ENCODE measurements at regions not wholly inside any gene's neighbourhood (a gene's known extent, or its start where the extent isn't known, plus 50 kb on each side); places are given as distances from the start of the nearest gene placed in this dataset.

DNA sequence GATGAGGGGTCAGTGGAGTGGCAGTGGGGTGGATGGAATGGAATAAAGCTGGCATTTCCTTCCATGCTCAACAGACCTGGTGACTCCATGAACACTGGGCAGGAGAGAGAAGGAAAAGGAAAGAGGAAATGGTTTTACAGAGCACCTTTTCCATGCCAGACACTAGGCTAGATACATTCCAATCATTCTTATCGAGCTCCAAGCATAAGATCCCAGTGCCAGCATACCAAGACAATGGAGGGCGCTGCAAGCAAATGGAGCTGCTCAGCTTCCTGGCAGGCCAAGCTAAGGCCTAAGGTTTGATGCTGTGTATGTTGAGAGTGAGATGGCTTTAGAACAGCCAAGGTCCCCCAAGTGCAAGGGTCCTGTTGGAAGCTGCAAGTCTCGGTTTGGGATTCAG lies 113.2 kb downstream of the HSPH1 start:
- no peak for DNase-seq

DNA sequence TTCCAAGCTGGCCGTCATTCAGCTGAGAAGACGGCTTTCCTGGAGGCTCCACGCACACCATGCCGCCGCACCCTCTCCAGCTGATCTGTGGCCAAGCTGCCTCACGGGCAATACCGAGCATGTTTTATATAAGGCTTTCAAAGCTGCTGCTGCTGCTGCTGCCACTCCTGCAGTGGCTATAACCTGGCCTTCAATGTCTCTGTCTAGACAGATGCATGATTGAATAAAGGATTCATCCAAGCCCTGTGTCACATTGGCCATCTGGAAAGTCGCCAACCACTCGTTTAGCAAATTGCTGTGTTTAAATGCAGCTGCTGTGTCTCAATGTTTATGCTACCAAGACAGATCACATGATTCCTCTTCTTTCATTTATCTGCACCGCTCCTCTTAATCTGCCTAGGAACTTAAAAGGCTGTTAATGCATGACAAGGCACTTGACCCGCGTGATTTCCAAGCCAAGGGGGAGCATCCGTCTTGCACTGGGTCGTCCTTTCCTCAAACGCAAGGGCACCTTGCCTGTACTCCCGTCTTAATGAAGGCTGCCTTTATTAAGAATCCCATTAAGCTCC lies 114.3 kb downstream of the TEX26 start:
- DNase-seq = no peak

DNA sequence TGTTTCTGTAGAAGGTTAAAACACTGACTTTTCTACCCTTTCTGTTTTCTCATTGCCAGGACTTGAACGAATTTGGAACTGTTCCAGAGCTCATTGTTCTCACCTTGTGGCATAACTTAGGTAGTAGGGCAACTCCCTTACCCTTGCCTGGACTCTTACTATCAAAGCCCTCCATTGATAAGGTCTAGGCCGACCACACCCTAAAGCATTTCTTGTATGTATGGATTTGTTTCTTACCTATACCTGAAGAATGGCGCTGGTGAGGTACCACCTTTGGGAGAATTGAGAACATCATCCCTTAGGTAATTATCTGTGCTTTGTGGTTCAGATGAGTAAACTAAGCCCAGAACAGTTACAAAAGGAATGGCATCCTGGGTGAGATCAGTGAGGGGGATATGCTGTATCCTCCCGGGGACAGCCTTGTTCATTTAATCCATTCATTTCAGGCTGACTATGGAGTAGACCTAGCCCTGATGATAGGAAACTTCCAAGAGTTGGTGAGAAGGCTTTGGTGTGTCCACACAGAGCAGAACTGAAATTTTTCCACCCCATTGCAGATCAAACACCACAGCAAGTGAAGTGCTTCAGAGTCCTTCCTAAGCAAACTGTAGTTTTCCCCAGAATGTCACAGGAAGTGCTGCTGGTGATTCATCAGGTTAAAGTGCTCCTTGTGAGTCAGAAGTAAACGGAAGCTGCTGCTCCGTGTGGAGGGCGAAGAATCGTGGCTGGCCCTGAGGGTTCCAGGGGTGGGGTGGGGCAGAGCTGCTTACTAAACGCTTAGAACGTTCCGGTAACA lies 113.0 kb downstream of the TEX26 start:
- peak; percentile 63 for DNase-seq

DNA sequence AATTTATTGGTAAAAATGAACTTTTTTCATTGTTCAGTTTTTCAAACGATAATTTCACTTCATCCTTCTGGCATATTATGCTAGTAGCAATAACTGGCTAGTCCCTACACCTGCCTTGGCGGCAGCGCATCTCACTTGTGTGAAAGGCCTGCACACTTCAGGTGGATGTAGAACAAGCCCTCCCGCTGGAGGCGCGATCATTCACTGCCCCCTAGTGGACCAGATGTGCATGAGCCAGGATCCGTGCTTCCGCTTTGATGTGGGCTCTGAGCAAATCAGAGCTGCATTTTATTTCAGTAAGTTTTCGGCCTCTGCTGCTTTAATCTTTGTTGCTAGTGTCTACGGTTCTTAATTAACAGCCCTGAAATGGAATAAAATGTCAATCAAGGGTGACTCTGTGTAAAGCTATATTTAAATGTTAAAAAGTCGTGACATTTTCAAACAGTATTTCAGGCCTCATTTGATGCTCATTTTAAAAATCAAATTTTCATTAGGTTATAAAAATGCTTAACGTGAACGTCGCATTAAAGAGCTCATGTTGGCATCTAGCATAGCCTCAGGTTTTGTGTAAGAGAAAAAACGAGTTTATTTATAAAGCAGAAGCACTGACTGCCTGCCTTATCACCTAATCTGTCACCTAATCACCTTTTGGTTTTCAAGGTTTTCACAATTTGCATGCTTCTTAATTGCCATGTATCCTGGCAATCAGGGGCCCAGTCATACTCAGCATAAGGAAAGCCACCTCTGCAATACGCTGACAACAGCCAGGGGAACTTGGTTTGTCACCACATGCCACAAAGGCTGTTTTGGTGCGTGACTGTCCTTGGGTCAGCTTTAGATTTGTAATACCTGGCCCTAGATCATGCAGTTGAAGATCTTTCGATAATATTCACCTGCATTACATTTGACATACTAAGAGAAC lies 112.2 kb downstream of the TEX26 start:
- DNase-seq = peak; percentile 81

- no peak for DNase-seq
Measured at GRCh38 chr13:31043957-31044356, 111.5 kb downstream of the TEX26 start.

GRCh38 chr13:31042481-31043165 lies 110.2 kb downstream of the TEX26 start:
- no peak for DNase-seq

DNA sequence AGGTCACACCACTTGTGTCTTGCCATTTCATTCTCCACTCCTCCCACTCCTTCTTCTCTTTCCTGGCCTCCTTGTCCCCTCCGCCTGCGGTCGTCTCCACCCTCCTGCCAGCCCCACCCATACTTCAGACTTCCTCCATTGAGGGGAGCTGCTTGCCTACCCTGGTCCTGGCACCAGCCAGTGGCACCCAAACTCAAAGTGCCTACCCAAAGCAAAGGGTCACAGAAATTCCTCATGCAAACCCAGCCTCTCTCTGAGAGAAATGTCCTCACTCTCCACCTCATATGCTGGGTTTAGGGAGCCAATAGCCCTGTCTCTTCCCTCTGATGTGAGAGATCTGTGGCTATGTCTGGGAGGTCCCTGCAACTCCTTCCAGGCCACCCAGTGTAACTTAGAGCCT lies 109.6 kb downstream of the TEX26 start:
- DNase-seq = no peak

- no peak for DNase-seq
Measured at GRCh38 chr13:31038834-31039552, 106.5 kb downstream of the TEX26 start.

- no peak for DNase-seq
Measured at GRCh38 chr13:31037874-31038500, 105.5 kb downstream of the TEX26 start.

- no peak for DNase-seq
Measured at GRCh38 chr13:31036731-31037695, 104.6 kb downstream of the TEX26 start.

- DNase-seq = no peak
Measured at GRCh38 chr13:31035185-31035965, 102.9 kb downstream of the TEX26 start.

DNA sequence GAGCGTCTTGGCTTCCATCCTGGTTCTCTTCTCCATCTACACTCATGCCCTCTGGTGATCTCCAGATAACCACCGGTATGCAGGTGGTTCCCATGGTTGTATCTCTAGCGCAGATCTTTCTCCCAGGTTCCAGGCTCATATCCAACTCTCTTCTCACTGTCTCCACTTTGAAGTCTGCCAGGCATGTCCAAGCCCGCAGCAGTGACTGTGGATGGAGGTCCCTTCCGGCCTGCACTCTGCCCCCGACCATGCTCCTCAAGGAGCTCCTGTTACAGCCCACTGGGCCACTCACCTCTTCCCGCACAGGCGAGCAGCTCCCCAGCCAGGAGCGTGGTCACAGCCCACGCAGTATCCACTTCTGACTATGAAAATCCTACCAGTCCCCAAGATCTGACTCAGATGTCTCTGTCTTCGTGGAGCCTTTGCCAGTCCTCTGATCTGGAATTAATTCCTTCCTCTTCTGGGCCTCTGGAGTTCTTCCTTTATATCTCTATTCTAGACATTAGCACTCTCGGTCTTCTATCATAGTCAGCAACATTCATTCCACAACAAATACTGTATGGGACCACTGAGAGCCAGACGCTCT lies 100.2 kb downstream of the TEX26 start:
- no peak for DNase-seq

DNA sequence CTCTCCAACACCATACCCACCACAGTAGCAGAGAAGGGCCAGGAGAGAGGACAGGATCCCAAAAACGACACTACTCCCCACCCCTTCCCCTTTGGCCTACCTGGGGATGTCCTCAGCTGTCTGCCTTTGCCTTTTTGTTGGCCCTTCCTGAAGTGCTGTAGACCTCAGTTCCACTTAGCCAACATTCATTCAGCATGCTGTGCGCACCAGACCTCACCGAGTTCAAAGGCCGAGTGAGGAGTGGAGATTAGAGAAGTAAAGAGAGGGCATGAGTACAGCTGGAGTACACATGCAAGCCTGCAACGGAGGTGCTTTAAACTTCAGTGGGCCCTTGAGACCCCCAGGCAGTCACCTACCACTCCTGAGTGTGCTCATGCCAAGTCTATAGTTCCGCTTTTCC lies 99.0 kb downstream of the TEX26 start:
- no peak for DNase-seq

GRCh38 chr13:31029102-31029501 lies 96.6 kb downstream of the TEX26 start:
- no peak for DNase-seq

- DNase-seq = no peak
Measured at GRCh38 chr13:31027136-31027535, 94.7 kb downstream of the TEX26 start.
